Activated B cell treated with CpG ODN at 0.5 μM for 24 hours (primary cell): ENCODE measurements at regions not wholly inside any gene's neighbourhood (a gene's known extent, or its start where the extent isn't known, plus 50 kb on each side); places are given as distances from the start of the nearest gene placed in this dataset.
"Not testable (repeated sequence)": the region's sequence is repeated elsewhere in the genome, so short reads cannot be mapped to it uniquely, and the experiment has no call there.

ENCODE experiments used
- ATAC-seq: fragments of 200-7000 bp; cut with Tn5 transposase; one replicate; pipeline ENCODE4 v1.10.0; 2021; ENCODE audit warnings: low read depth, mild to moderate bottlenecking, moderate library complexity
- CTCF ChIA-PET: fragments of 350-600 bp; sonication (Branson Sonifier 250); formaldehyde crosslinking; loops from one replicate; lab custom pipeline; 2021; ENCODE audit warnings: antibody characterized with exemption; lab: Charles Lee
- POLR2A ChIA-PET: fragments of 350-600 bp; sonication (Branson Sonifier 250); formaldehyde crosslinking; loops from one replicate; lab custom pipeline; 2021; ENCODE audit warnings: antibody characterized with exemption; lab: Charles Lee
- DNase-seq: peaks from one replicate; pipeline ENCODE4 v3.0.0; 2022
- H3K27ac Mint-ChIP-seq: one replicate; pipeline ENCODE4 v1.8.0; 2020; ENCODE audit warnings: mixed read lengths
- H3K27me3 Mint-ChIP-seq: one replicate; pipeline ENCODE4 v1.8.0; 2021; ENCODE audit warnings: mixed read lengths
- H3K36me3 Mint-ChIP-seq: one replicate; pipeline ENCODE4 v1.8.0; 2021; ENCODE audit warnings: low read depth, mixed read lengths
- H3K4me1 Mint-ChIP-seq: one replicate; pipeline ENCODE4 v1.8.0; 2021; ENCODE audit warnings: mixed read lengths
- H3K4me3 Mint-ChIP-seq: one replicate; pipeline ENCODE4 v1.8.0; 2020; ENCODE audit warnings: mild to moderate bottlenecking, mixed read lengths
- H3K9me3 Mint-ChIP-seq: one replicate; pipeline ENCODE4 v1.8.0; 2020; ENCODE audit warnings: mixed read lengths
- intact Hi-C: fragments of 100-400 bp; cut with micrococcal nuclease; formaldehyde crosslinking; loops from one replicate; pipeline ENCODE4 v1.15.1; 2024
- TF ChIP-seq, protein P1 (sequence below): fragments of 200-600 bp; IDR thresholded peaks from one replicate; pipeline ENCODE4 v1.8.0; 2022; ENCODE audit warnings: antibody characterized with exemption, mild to moderate bottlenecking

DNA sequence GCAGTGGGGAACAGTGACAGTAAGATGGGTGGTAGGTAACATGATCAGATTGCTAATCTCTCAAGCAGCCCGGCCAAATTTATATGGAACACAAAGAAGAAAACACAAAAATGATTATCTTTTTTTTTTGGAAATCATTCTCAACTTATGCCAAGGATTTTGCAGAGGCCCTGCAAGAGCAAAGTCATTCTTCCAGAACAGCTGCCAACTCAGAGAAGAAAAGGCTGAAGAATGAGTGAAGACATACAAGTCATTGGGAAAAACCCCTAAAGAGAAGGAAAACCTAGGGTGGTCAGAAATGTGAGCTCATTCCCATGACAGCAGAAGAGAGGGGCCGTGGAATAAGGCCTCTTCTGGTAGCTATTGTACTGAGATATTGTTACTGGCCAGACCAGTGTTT, 246.7 kb downstream of the SHOX2 start:
- POLR2A ChIA-PET: interaction anchor here (0.7 kb wide), 1 partner anchor 1016 kb away, joined by 3 read pairs; no protein-coding TSS in a partner anchor
- Mint-ChIP-seq H3K27me3 (no peaks in the 10 kb centered on the region), H3K9me3 (no peaks in the 10 kb centered on the region), H3K4me1 (no peaks in the 10 kb centered on the region), H3K36me3 (no peaks in the 10 kb centered on the region), H3K27ac (no peak overlapping the region), H3K4me3 (no peak overlapping the region)
- intact Hi-C loops: no loop called here
- CTCF ChIA-PET: no interaction called here
- TF ChIP-seq, protein P1, sequence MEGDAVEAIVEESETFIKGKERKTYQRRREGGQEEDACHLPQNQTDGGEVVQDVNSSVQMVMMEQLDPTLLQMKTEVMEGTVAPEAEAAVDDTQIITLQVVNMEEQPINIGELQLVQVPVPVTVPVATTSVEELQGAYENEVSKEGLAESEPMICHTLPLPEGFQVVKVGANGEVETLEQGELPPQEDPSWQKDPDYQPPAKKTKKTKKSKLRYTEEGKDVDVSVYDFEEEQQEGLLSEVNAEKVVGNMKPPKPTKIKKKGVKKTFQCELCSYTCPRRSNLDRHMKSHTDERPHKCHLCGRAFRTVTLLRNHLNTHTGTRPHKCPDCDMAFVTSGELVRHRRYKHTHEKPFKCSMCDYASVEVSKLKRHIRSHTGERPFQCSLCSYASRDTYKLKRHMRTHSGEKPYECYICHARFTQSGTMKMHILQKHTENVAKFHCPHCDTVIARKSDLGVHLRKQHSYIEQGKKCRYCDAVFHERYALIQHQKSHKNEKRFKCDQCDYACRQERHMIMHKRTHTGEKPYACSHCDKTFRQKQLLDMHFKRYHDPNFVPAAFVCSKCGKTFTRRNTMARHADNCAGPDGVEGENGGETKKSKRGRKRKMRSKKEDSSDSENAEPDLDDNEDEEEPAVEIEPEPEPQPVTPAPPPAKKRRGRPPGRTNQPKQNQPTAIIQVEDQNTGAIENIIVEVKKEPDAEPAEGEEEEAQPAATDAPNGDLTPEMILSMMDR: no peak
- no peak for ATAC-seq
- DNase-seq: no peak

DNA sequence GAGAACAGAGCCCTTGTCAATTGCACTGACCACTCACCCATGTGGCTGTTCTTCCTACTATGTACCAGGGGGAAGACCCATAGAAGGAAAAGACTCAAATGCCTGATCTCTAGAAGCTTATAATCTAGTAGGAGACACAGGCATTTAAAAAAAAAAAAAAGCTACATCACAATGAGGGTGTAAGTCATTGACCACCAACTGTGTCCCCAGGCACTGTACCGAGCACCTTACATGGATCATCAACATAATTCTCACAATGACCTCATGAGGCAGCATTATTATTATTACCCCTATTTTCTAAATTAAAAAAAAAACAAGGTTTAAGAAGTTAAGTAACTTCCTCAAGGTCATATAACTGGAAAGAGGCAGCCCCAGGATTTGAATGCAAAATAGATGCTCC, 247.4 kb downstream of the SHOX2 start:
- DNase-seq: no peak
- ChIA-PET POLR2A (no interaction called here), CTCF (no interaction called here)
- Mint-ChIP-seq H3K4me1 (no peaks in the 10 kb centered on the region), H3K4me3 (no peak overlapping the region), H3K27me3 (no peaks in the 10 kb centered on the region), H3K9me3 (no peaks in the 10 kb centered on the region), H3K27ac (no peak overlapping the region), H3K36me3 (no peaks in the 10 kb centered on the region)
- TF ChIP-seq, protein P1: no peak
- intact Hi-C loops: no loop called here
- no peak for ATAC-seq

DNA sequence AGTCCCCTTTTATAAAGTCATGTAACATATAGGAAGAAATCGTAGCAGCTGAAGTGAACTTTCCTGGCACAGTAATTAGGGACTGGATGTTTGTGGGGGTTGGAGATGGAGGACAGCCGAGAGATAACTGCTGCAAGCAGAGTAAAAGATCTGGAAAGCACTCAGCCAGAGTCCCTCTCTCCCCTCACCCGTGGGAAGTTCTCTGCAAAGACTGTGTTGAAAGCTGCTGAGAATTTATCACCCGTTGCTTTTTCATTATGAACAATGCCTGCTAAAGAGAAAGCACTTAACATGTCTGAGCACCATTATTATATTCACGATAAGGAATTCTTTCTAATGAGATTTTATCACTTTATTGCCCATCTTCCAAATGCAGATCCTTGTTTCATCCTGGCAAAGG, 248.8 kb downstream of the SHOX2 start:
- ATAC-seq: no peak
- Mint-ChIP-seq H3K4me3 (no peak overlapping the region), H3K27ac (no peak overlapping the region), H3K27me3 (no peaks in the 10 kb centered on the region), H3K36me3 (no peaks in the 10 kb centered on the region), H3K4me1 (no peaks in the 10 kb centered on the region), H3K9me3 (no peaks in the 10 kb centered on the region)
- ChIA-PET POLR2A (no interaction called here), CTCF (no interaction called here)
- no peak for DNase-seq
- TF ChIP-seq, protein P1: no peak
- intact Hi-C loops: no loop called here

DNA sequence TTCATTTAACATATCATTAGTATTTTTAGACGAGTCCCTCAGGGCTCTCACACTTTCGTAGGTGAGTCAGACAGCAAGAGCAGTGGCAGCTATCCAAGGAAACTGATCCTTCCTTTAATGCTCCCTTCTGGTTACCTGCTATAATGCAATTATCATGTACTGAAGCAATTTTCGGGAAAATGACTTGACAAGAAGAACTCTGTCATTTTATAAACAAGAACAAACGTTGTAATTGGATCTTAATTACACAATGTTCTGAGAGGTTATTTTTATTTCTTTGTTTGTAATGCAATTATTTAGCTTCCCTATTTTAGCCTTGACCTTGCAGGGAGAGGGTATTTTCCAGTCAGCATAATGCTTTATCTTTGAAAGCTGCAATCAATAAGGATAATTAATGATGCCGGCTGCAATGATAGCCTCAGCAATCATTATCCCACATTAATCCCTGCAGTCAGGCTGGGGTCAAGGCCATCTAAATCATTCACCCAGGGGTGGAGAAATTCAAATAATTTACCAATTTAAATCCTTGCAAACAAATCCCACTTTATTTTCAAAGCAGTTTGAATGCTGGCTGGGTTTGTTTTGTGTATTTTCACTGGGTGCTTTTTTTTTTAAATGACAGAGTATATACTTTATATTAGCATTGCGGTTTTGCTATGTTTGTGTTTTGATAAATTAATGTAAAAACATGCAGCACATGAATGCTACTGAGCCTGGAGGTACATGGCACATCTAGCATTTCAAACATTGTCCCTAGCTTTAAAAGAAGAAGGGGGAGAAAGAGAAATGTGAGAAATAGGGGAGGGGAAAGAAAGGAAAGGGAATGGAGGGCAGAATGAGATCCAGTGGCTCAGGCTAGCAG, 249.9 kb downstream of the SHOX2 start:
- intact Hi-C loops: no loop called here
- ATAC-seq (no peak), DNase-seq (no peak)
- CTCF ChIA-PET: interaction anchor here (2.3 kb wide), 1 partner anchor 8 kb away, joined by 5 read pairs; no protein-coding TSS in a partner anchor
- TF ChIP-seq, protein P1: no peak
- POLR2A ChIA-PET: no interaction called here
- Mint-ChIP-seq H3K9me3 (no peaks in the 10 kb centered on the region), H3K36me3 (no peaks in the 10 kb centered on the region), H3K27me3 (no peaks in the 10 kb centered on the region), H3K4me1 (no peaks in the 10 kb centered on the region), H3K4me3 (no peak overlapping the region), H3K27ac (no peak overlapping the region)

DNA sequence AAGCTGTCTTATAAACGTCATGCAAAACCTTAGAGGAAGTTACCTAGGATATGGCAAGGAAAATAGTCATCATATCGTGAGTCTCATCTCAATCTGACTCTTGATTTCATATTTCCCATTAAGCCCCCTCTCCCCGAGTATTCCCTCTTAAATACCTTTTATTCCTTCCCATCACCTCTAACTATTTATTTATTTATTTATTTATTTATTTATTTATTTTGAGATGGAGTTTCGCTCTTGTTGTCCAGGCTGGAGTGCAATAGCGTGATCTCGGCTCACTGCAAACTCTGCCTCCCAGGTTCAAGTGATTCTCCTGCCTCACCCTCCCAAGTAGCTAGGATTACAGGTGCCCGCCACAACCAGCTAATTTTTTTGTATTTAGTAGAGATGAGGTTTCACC, 260.4 kb downstream of the SHOX2 start:
- H3K4me3 Mint-ChIP-seq, H3K27me3 Mint-ChIP-seq, H3K9me3 Mint-ChIP-seq, ATAC-seq, DNase-seq, H3K4me1 Mint-ChIP-seq, intact Hi-C loops, POLR2A ChIA-PET, CTCF ChIA-PET, H3K36me3 Mint-ChIP-seq, H3K27ac Mint-ChIP-seq: not testable (repeated sequence)
